ENCODE measurements at regions not wholly inside any gene's neighbourhood (a gene's known extent, or its start where the extent isn't known, plus 50 kb on each side); places are given as distances from the start of the nearest gene placed in this dataset.

DNA sequence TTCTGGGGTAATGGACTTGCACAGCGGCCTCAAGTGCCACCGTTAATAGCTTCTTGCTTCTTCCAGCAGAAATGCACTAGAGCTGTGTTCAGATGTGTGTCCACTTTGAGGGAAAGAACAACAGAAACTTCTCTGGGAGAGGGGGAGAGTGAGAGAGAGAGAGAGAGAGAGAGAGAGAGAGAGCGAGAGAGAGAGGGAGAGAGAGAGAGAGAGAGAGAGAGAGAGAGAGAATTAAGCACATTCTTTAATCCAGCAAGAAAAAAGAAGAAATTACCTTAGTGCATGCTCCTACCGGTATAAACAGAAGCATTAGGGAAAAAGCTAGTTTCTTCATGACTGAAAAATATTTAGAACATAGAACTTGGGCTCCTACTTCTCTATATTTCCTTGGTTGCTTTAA is 418.8 kb downstream of the MAN2A1 start:
- Histone ChIP-seq H3K4me1 (no peaks in the 10 kb centered on the region), H3K4me3 (ENCODE audit: low read depth, low read length) (no peak overlapping the region), H3K9me3 (no peaks in the 10 kb centered on the region), H3K36me3 (no peaks in the 10 kb centered on the region), H3K27me3 (peaks cover 44% of the 10 kb centered on the region)
- TF ChIP-seq, protein P1, sequence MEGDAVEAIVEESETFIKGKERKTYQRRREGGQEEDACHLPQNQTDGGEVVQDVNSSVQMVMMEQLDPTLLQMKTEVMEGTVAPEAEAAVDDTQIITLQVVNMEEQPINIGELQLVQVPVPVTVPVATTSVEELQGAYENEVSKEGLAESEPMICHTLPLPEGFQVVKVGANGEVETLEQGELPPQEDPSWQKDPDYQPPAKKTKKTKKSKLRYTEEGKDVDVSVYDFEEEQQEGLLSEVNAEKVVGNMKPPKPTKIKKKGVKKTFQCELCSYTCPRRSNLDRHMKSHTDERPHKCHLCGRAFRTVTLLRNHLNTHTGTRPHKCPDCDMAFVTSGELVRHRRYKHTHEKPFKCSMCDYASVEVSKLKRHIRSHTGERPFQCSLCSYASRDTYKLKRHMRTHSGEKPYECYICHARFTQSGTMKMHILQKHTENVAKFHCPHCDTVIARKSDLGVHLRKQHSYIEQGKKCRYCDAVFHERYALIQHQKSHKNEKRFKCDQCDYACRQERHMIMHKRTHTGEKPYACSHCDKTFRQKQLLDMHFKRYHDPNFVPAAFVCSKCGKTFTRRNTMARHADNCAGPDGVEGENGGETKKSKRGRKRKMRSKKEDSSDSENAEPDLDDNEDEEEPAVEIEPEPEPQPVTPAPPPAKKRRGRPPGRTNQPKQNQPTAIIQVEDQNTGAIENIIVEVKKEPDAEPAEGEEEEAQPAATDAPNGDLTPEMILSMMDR (IDR thresholded peaks at IDR 0.05; ENCODE audit: low read depth, low read length): no peak
- DNase-seq: no peak

DNA sequence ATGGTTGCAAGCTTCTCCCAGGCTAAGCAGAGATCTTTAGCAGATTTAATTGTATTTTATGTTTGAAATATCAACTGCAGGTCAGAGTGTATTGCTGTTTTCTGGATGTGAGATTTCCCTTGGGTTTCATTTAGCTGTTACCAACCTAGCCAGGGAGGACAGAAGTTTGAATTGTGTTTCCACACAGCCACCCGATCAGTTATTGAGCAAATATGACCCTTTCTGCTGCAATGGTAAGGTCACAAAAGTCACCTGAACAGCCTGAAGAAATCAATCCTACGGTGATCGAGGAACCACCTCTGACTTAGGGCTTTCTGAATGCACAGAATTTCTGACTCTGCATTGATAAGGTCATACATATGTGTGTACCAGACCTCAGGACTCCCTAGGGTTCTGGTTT is 419.9 kb downstream of the MAN2A1 start:
- TF ChIP-seq, protein P1 (IDR thresholded peaks at IDR 0.05; ENCODE audit: low read depth, low read length): no peak
- H3K27me3 ChIP-seq: peaks cover 42% of the 10 kb centered on the region
- DNase-seq: no peak
- no peak overlapping the region for H3K4me3 ChIP-seq (ENCODE audit: low read depth, low read length)
- H3K9me3 ChIP-seq: no peaks in the 10 kb centered on the region
- H3K36me3 ChIP-seq: no peaks in the 10 kb centered on the region
- H3K4me1 ChIP-seq: no peaks in the 10 kb centered on the region

DNA sequence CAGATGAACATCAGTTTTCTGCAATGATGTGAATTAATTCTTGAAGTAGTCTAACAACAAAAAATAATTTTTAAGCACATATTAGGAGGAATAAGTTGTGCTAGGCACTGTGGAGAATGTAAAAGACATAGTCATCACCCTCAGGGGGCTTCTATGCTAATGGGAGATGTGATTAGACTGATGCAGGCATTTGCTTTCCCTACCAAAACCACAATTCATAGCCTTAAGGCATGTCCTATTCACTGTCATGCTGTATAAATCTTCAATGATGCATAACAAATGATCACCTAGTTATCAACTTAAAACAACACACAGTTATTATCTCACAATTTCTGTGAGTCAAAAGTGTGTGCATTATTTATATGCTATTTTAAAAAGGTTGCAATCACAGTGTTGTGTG is 422.6 kb downstream of the MAN2A1 start:
- no peaks in the 10 kb centered on the region for H3K9me3 ChIP-seq
- DNase-seq: no peak
- TF ChIP-seq, protein P1 (IDR thresholded peaks at IDR 0.05; ENCODE audit: low read depth, low read length): no peak
- no peaks in the 10 kb centered on the region for H3K36me3 ChIP-seq
- peaks cover 16% of the 10 kb centered on the region for H3K27me3 ChIP-seq
- no peak overlapping the region for H3K4me3 ChIP-seq (ENCODE audit: low read depth, low read length)
- H3K4me1 ChIP-seq: no peaks in the 10 kb centered on the region

DNA sequence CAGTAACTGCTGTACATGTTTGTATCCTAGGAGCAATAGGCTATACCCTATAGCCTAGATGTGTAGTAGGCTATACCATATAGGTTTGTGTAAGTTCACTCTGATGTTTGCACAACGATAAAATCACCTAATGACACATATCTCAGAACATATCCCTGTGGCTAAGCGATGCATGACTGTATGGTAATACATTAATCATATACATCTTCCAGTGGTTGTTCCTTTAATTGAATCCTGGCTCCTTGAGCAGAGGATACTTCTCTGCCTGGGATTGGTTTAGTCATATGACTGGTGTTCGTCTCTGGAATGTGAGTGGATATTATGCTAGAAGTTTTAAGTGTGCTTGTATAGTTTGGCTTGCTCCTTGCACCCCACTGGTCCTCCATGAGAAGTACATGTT is 425.8 kb downstream of the MAN2A1 start:
- Histone ChIP-seq H3K4me1 (no peaks in the 10 kb centered on the region), H3K9me3 (no peaks in the 10 kb centered on the region), H3K4me3 (ENCODE audit: low read depth, low read length) (no peak overlapping the region), H3K27me3 (no peaks in the 10 kb centered on the region), H3K36me3 (no peaks in the 10 kb centered on the region)
- DNase-seq: no peak
- TF ChIP-seq, protein P1 (IDR thresholded peaks at IDR 0.05; ENCODE audit: low read depth, low read length): no peak

DNA sequence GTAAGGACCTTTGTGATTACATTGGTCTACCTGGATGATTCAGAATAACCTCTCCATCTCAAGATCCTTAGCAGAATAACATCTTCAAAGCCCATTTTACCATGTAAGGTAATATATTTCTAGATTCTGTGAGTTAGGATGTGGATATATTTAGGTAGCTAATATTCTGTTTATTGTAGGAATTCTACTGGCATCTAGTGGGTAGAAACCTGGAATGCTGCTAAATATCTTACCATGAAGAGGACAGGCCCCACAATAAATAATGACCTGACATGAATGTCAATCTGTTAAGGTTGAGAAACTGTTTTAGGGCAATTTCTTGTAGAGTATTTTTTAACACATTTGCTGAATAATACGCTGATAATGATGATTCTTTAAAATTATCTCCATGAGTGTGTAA is 426.8 kb downstream of the MAN2A1 start:
- DNase-seq: no peak
- H3K9me3 ChIP-seq: no peaks in the 10 kb centered on the region
- no peaks in the 10 kb centered on the region for H3K36me3 ChIP-seq
- TF ChIP-seq, protein P1 (IDR thresholded peaks at IDR 0.05; ENCODE audit: low read depth, low read length): no peak
- H3K4me3 ChIP-seq (ENCODE audit: low read depth, low read length): no peak overlapping the region
- H3K27me3 ChIP-seq: no peaks in the 10 kb centered on the region
- no peaks in the 10 kb centered on the region for H3K4me1 ChIP-seq

DNA sequence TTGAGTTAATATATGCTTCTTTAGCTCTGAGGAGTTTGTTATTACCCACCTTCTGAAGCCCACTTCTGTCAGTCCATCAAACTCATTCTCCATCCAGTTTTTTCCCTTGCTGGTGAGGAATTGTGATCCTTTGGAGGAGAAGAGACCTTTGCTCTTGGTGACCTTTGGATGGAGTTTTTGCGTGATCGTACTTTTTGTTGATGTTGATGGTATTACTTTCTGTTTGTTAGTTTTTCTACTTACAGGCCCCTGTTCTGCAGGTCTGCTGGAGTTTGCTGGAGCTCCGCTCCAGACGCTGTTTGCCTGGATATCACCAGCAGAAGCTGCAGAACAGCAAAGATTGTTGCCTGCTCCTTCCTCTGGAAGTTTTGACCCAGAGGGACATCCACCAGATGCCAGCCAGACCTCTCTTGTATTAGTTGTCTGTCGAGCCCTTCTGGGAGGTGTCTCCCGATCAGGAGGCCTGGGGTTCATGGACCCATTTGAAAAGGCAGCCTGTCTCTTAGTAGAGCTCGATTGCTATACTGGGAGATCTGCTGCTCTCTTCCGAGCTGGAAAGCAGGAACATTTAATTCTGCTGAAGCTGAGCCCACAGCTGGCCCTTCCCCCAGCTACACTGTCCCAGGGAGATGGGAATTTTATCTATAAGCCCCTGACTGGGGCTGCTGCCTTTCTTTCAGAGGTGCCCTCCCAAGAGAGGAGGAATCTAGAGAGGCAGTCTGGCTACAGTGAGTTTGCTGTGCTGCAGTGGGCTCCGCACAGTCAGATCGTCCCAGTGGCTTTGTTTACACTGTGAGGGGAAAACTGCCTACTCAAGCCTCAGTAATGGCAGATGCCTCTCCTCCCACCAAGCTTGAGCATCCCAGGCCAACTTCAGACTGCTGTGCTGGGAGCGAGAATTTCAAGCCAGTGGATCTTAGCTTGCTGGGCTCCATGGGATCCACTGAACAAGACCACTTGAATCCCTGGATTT is 445.5 kb downstream of the MAN2A1 start:
- TF ChIP-seq, protein P1 (IDR thresholded peaks at IDR 0.05; ENCODE audit: low read depth, low read length): no peak
- H3K27me3 ChIP-seq: no peaks in the 10 kb centered on the region
- H3K4me3 ChIP-seq (ENCODE audit: low read depth, low read length): no peak overlapping the region
- no peaks in the 10 kb centered on the region for H3K36me3 ChIP-seq
- DNase-seq: no peak
- H3K9me3 ChIP-seq: no peaks in the 10 kb centered on the region; the same call in 1 of the 2 replicates
- H3K4me1 ChIP-seq: no peaks in the 10 kb centered on the region
